Neural progenitor cell (in vitro differentiated cells): ENCODE measurements at regions not wholly inside any gene's neighbourhood (a gene's known extent, or its start where the extent isn't known, plus 50 kb on each side); places are given as distances from the start of the nearest gene placed in this dataset.

Experiments used
- CTCF ChIP-seq: fragments of 200-600 bp; sonication (generic); IDR thresholded peaks from 2 replicates; pipeline ENCODE4 v1.5.1; 2017; ENCODE audit warnings: antibody characterized with exemption, mild to moderate bottlenecking
- EZH2 ChIP-seq: fragments of 200-600 bp; sonication (generic); IDR thresholded peaks from 2 replicates; pipeline ENCODE4 v1.6.1; 2017; ENCODE audit warnings: antibody characterized with exemption, mild to moderate bottlenecking, moderate library complexity
- EZH2phosphoT487 ChIP-seq: fragments of 200-600 bp; sonication (generic); IDR thresholded peaks from 2 replicates; pipeline ENCODE4 v1.6.1; 2017; ENCODE audit warnings: antibody characterized with exemption

- TF ChIP-seq CTCF (no peak), EZH2phosphoT487 (no peak), EZH2 (no peak)
These were observed 50.6 kb upstream of the C3orf80 start for GRCh38 chr3:160174621-160175020.
